ENCODE measurements at regions not wholly inside any gene's neighbourhood (a gene's known extent, or its start where the extent isn't known, plus 50 kb on each side); places are given as distances from the start of the nearest gene placed in this dataset.
A peak's percentile ranks its signal among the peaks of the same experiment; 100 is the strongest.
"Not testable (repeated sequence)": the region's sequence is repeated elsewhere in the genome, so short reads cannot be mapped to it uniquely, and the experiment has no call there.

- DNase-seq: no peak
These were observed 561.2 kb upstream of the C9orf72 start for GRCh38 chr9:28134446-28134976.

GRCh38 chr9:28135549-28135948, 562.3 kb upstream of the C9orf72 start:
- no peak for DNase-seq

- DNase-seq: no peak
These were observed 562.8 kb upstream of the C9orf72 start for GRCh38 chr9:28136113-28136512.

- DNase-seq: not testable (repeated sequence)
These were observed 574.1 kb upstream of the C9orf72 start for GRCh38 chr9:28147430-28147829.

- not testable (repeated sequence) for DNase-seq
These were observed 574.8 kb upstream of the C9orf72 start for GRCh38 chr9:28147923-28148597.

GRCh38 chr9:28149361-28150050, 576.2 kb upstream of the C9orf72 start:
- not testable (repeated sequence) for DNase-seq

- no peak for DNase-seq
These were observed 581.8 kb upstream of the C9orf72 start for GRCh38 chr9:28155067-28155466.

- DNase-seq: no peak
These were observed 582.4 kb upstream of the C9orf72 start for GRCh38 chr9:28155671-28156070.

GRCh38 chr9:28158451-28158850, 585.2 kb upstream of the C9orf72 start:
- no peak for DNase-seq

- no peak for DNase-seq
These were observed 590.3 kb upstream of the C9orf72 start for GRCh38 chr9:28163619-28164018.

GRCh38 chr9:28166179-28166578, 592.9 kb upstream of the C9orf72 start:
- no peak for DNase-seq

- DNase-seq: no peak
These were observed 603.9 kb upstream of the C9orf72 start for GRCh38 chr9:28177142-28177541.

- DNase-seq: no peak
These were observed 604.6 kb upstream of the C9orf72 start for GRCh38 chr9:28177925-28178324.

GRCh38 chr9:28179893-28180292, 606.6 kb upstream of the C9orf72 start:
- no peak for DNase-seq

- DNase-seq: no peak
These were observed 617.7 kb upstream of the C9orf72 start for GRCh38 chr9:28190981-28191380.

- no peak for DNase-seq
These were observed 624.4 kb upstream of the C9orf72 start for GRCh38 chr9:28197653-28198052.

- no peak for DNase-seq
These were observed 629.8 kb upstream of the C9orf72 start for GRCh38 chr9:28203036-28203435.

- no peak for DNase-seq
These were observed 633.0 kb upstream of the C9orf72 start for GRCh38 chr9:28206280-28206679.

GRCh38 chr9:28207657-28208056, 634.4 kb upstream of the C9orf72 start:
- DNase-seq: no peak

- DNase-seq: no peak
These were observed 635.8 kb upstream of the C9orf72 start for GRCh38 chr9:28209130-28209529.

GRCh38 chr9:28212979-28213378, 639.7 kb upstream of the C9orf72 start:
- DNase-seq: no peak

- peak; percentile 46 for DNase-seq
These were observed 642.4 kb upstream of the C9orf72 start for GRCh38 chr9:28215536-28216299.

GRCh38 chr9:28232686-28233085, 659.4 kb upstream of the C9orf72 start:
- DNase-seq: no peak

All from NCI-H2107 (cell line).